ENCODE measurements at regions not wholly inside any gene's neighbourhood (a gene's known extent, or its start where the extent isn't known, plus 50 kb on each side); places are given as distances from the start of the nearest gene placed in this dataset.

DNA sequence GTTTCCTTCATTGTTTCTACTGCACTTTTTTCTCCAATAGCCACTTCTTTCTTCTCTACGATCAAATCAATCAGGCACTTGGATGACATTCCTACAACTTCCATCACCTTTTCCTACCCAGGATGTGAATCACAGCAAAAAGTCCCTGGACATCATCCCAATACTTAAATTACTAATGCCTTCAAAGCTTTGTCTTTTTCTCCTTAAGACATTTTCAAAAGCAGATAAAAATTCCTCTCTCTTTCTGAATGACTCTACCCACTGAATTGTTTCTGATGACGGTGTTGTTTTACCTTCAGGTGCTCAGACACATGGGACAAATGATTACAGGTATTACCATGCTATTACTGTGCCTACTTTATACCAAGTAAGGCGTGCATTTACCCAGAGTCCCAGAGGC is 500.9 kb downstream of the FBXO15 start:
- TF ChIP-seq, protein P1, sequence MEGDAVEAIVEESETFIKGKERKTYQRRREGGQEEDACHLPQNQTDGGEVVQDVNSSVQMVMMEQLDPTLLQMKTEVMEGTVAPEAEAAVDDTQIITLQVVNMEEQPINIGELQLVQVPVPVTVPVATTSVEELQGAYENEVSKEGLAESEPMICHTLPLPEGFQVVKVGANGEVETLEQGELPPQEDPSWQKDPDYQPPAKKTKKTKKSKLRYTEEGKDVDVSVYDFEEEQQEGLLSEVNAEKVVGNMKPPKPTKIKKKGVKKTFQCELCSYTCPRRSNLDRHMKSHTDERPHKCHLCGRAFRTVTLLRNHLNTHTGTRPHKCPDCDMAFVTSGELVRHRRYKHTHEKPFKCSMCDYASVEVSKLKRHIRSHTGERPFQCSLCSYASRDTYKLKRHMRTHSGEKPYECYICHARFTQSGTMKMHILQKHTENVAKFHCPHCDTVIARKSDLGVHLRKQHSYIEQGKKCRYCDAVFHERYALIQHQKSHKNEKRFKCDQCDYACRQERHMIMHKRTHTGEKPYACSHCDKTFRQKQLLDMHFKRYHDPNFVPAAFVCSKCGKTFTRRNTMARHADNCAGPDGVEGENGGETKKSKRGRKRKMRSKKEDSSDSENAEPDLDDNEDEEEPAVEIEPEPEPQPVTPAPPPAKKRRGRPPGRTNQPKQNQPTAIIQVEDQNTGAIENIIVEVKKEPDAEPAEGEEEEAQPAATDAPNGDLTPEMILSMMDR (IDR thresholded peaks at IDR 0.05) = no peak
- no peak for TF ChIP-seq ZFX (IDR thresholded peaks at IDR 0.05; ENCODE audit: borderline replicate concordance)

Data from 22Rv1 (cell line).